NCI-H128 (cell line): ENCODE measurements at regions not wholly inside any gene's neighbourhood (a gene's known extent, or its start where the extent isn't known, plus 50 kb on each side); places are given as distances from the start of the nearest gene placed in this dataset.

Experiments
- DNase-seq: peaks from one replicate; lab custom pipeline; 2025; ENCODE audit not compliant: unreplicated experiment; lab: John Stamatoyannopoulos, UW

- no peak for DNase-seq
Measured at GRCh38 chr7:16320099-16320660, 101.2 kb downstream of the CRPPA start.

- no peak for DNase-seq
Measured at GRCh38 chr7:16318989-16319915, 102.1 kb downstream of the CRPPA start.

- no peak for DNase-seq
Measured at GRCh38 chr7:16318463-16318862, 102.9 kb downstream of the CRPPA start.

- DNase-seq = no peak
Measured at GRCh38 chr7:16317406-16317805, 103.9 kb downstream of the CRPPA start.

GRCh38 chr7:16315280-16315679 lies 106.1 kb downstream of the CRPPA start:
- DNase-seq = no peak

- no peak for DNase-seq
Measured at GRCh38 chr7:16309129-16309528, 112.2 kb downstream of the CRPPA start.

- DNase-seq = no peak
Measured at GRCh38 chr7:16301291-16301690, 120.0 kb downstream of the CRPPA start.

- DNase-seq = no peak
Measured at GRCh38 chr7:16300361-16300895, 120.9 kb downstream of the CRPPA start.

GRCh38 chr7:16299853-16300252 lies 121.5 kb downstream of the CRPPA start:
- DNase-seq = no peak

GRCh38 chr7:16298221-16298620 lies 123.1 kb downstream of the CRPPA start:
- DNase-seq = no peak

- DNase-seq = no peak
Measured at GRCh38 chr7:16295558-16295957, 125.8 kb downstream of the CRPPA start.

GRCh38 chr7:16293669-16294425 lies 127.5 kb downstream of the CRPPA start:
- no peak for DNase-seq

GRCh38 chr7:16284581-16284980 lies 136.8 kb downstream of the CRPPA start:
- no peak for DNase-seq

- no peak for DNase-seq
Measured at GRCh38 chr7:16278167-16278787, 143.1 kb downstream of the CRPPA start.

- no peak for DNase-seq
Measured at GRCh38 chr7:16271990-16272665, 149.2 kb downstream of the CRPPA start.

GRCh38 chr7:16271355-16271915 lies 149.9 kb downstream of the CRPPA start:
- DNase-seq = no peak

- DNase-seq = no peak
Measured at GRCh38 chr7:16270844-16271243, 150.5 kb downstream of the CRPPA start.

GRCh38 chr7:16268821-16269768 lies 152.2 kb downstream of the CRPPA start:
- no peak for DNase-seq
